A172 (cell line): ENCODE measurements at regions not wholly inside any gene's neighbourhood (a gene's known extent, or its start where the extent isn't known, plus 50 kb on each side); places are given as distances from the start of the nearest gene placed in this dataset.

Source experiments
- DNase-seq: peaks from one replicate; pipeline ENCODE4 v3.0.0-alpha.2; 2015; ENCODE audit warnings: low spot score

- no peak for DNase-seq
Observed at GRCh38 chr2:40507432-40507831, 55.5 kb upstream of the SLC8A1 start.

GRCh38 chr2:40510304-40510703, 58.4 kb upstream of the SLC8A1 start:
- DNase-seq, result no peak

DNA sequence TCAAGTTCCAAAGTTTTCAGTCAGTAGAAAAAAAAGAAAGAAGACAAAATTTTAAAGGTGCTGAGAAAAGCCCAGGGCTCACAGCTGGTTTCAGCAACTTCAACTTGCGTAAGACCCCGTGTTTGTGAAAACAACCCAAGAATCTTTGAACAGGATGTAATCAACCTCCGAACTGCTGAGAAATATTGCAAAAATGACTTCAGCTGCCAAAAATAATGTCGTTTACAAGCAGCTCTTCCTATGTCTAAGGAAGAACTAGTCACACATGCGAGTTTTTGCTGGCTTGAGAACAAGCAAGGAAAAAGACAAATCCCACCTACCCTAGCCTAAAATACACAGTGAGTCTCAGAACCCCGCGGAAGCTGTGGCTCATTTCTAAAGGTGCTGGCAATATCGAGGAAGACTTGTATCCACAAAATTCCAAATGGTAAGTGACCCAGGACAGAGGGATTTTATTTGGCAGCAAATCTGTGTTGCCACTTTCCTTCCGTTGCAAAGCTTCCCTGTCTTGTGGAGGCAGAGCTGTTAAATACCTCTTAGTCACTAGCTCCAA, 59.8 kb upstream of the SLC8A1 start:
- DNase-seq, result no peak

GRCh38 chr2:40512256-40512655, 60.4 kb upstream of the SLC8A1 start:
- DNase-seq, result no peak

DNA sequence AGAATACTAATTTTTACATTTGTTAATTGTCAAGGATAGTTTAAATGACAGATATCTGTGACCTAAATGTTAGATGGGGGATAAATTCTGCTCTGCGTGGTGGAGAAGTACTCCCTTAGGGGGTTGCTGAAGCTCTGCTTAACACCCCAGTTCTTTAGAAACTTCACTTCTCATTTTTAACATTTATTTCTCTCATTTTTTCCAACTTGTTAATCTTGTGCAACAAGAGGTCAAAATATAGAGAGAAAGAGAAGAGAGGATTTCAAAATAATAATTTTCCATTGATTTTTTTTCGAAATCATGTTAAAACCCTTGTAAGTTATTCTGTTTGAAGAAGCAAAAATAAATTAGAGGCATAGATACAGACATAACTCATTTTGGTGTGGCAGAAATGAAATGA, 61.3 kb upstream of the SLC8A1 start:
- DNase-seq, result no peak

DNA sequence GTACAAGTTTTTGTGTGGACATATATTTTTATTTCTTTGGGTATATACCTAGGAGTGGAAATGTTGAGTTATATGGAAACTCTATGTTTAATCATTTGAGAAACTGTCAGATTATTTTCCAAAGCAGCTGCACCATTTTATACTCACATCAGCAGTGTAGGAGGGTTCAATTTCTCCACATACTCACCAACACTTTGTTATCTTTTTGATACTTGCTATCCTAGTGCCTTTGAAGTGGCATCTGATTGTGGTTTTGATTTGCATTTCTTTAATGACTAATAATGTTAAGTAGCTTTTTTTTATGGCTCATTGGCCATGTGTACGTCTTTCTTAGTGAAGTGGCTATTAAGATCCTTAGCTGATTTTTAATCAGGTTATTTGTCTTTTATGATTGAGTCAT, 64.7 kb upstream of the SLC8A1 start:
- DNase-seq, result no peak

DNA sequence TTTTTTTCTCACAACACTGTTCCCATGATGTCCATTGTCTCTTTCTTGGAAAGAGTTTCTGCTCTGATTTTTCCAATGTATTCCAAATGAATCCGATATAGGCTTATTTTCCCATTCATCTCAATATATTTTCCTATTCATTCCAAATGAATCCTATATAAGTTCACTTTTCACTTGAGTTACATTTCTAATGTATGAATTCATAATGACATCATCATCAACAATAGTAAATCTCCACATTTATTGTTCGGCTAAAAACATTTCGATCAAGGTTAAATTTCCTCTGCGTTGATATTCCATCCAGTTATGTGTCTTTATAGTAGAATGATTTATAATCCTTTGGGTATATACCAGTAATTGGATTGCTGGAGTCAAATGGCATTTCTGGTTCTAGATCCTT, 76.7 kb upstream of the SLC8A1 start:
- DNase-seq, result no peak

DNA sequence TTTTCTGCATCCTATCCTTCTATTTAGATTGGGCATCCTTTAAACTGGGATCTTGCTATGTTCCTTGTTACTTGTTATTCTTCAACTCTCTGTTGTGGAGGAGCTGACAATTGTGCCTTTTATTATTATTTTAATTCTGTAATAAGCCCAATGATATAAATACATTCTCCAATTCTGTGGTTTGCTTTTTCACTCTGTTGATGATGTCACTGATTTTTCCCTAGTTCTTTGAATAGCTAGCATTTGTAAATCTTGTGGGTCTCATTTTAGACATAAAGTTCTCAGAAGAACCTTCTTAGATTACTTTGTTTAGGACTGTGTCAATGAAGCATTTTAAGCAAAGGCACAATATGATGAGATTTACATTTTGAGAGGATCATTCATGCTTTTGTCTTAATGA, 79.5 kb upstream of the SLC8A1 start:
- no peak for DNase-seq

GRCh38 chr2:40534528-40534927, 82.6 kb upstream of the SLC8A1 start:
- peak; percentile 41 for DNase-seq

DNA sequence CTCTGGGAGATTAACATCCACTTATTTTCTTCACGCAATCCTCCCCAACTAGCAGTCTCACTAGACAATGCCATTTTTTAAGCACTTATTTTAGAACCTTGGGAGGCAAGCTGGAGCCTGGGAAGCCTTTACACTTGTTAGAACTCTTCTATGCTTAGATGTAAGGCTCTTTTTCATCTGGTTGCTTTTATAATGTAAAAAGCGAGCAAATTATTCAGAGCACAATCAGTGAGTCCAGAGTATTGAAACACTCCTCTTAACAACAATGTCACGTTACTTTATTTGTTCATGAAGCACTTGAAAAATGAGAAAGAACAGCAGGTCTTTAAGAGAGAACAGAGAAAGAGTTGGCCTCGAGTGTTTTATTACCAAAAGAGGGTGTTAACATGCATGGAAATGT, 84.1 kb upstream of the SLC8A1 start:
- DNase-seq, result no peak

GRCh38 chr2:40540026-40540425, 88.1 kb upstream of the SLC8A1 start:
- DNase-seq, result no peak

DNA sequence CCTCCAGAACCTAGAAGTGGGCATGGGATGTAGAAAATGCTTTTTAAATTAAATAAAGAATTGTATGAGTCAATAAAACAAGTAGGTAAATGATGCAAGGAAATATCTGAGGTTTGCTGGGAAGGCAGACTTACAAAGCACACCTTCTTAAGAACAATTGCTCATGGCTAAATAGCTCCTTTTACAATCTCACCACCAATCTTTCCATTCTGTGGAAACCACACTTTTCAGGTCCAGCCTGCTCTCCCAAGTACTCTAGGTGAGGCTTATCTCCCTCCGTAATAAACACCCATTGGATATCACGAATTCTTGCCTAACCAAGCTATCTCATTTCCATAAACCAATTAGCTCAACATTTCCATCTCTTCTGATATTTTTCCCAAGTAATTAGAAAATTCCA, 91.5 kb upstream of the SLC8A1 start:
- DNase-seq, result no peak

DNA sequence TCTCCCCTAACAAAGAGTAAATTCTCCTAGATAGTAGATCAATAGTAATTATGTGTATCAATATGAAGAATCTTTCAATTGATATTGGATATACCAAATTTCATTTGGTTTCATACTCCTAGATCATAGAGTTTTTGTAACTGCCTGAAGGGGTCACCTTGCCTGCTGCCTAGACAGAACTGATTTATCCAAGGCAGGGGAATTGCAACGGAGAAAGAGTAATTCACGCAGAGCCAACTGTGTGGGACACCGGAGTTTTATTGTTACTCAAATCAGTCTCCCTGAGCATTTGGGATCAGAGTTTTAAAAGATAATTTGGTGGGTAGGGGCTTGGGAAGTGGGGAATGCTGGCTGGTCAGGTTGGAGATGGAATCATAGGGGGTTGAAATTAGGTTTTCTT, 92.2 kb upstream of the SLC8A1 start:
- no peak for DNase-seq

- no peak for DNase-seq
Observed at GRCh38 chr2:40545645-40546044, 93.8 kb upstream of the SLC8A1 start.

GRCh38 chr2:40546439-40547191, 94.7 kb upstream of the SLC8A1 start:
- no peak for DNase-seq

DNA sequence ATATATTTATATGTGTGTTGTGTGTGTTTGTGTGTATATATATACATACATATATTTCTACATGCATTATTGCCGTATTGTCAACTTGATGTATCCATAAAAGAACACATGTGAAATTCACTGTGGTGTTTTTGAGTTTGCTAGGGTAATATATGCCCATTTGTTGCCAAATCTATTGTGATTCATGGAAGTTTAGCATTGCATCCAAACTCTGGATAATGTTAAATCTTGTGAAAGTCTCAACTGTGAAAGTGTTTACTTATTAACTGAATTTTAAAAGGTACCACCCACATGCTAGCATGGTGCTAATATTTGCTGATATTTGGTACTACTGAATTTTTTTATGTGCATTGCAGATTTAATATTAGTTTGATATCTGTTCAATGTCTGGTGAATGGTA, 96.6 kb upstream of the SLC8A1 start:
- DNase-seq, result no peak

GRCh38 chr2:40550085-40550484, 98.2 kb upstream of the SLC8A1 start:
- no peak for DNase-seq

GRCh38 chr2:40551081-40551480, 99.2 kb upstream of the SLC8A1 start:
- DNase-seq, result no peak

- DNase-seq, result peak; percentile 59
Observed at GRCh38 chr2:40554665-40555294, 102.9 kb upstream of the SLC8A1 start.

GRCh38 chr2:40556293-40556692, 104.4 kb upstream of the SLC8A1 start:
- no peak for DNase-seq

- no peak for DNase-seq
Observed at GRCh38 chr2:40556739-40557138, 104.8 kb upstream of the SLC8A1 start.

- DNase-seq, result no peak
Observed at GRCh38 chr2:40558761-40559160, 106.9 kb upstream of the SLC8A1 start.

- DNase-seq, result no peak
Observed at GRCh38 chr2:40559175-40559574, 107.3 kb upstream of the SLC8A1 start.

DNA sequence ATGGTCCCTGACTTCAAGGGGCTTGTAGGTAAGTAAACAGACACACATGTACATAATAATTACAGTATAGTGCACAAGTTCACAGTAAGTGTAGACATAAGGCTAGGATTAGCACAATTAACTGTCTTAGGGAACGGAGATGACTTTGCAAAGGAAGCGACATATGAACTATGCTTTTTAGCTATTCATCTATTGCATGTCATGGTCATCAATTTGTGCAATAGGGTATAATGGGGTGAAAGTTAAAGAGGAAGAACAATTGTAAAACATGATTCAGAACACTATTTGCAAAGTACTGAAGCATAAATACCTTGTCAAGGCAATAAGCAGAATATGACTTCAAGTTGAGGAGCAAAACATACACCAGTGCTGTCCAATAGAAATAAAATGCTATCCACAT, 112.3 kb upstream of the SLC8A1 start:
- no peak for DNase-seq
